Kidney (tissue), 13 donors: ENCODE measurements at regions not wholly inside any gene's neighbourhood (a gene's known extent, or its start where the extent isn't known, plus 50 kb on each side); places are given as distances from the start of the nearest gene placed in this dataset.
A peak's percentile ranks its signal among the peaks of the same experiment; 100 is the strongest.

Experiments
- DNase-seq, 5 donors: peaks; one replicate each; pipeline ENCODE4 v3.0.0-alpha.2; 2013 to 2020
- FAIRE-seq: peaks from 2 replicates; lab custom pipeline; 2012; peaks lifted over from hg19 to GRCh38; lab: Jason Lieb, UNC
- H3K27ac ChIP-seq, 2 donors: one replicate each; pipeline ENCODE4 v1.7.0; 2013; ENCODE audit warnings: low read depth in 2 of 2, low read length in 2 of 2, inconsistent platforms in 1 of 2
- H3K27me3 ChIP-seq: one replicate; pipeline ENCODE4 v1.7.1; 2013; ENCODE audit warnings: low read length, inconsistent platforms; ENCODE audit not compliant: control insufficient read depth, insufficient read depth
- H3K36me3 ChIP-seq, 3 donors: one replicate each; pipeline versions ENCODE4 v1.7.0 to v1.7.1; 2013; ENCODE audit warnings: low read length in 3 of 3, control low read depth in 1 of 3, inconsistent platforms in 1 of 3; ENCODE audit not compliant: insufficient read depth in 3 of 3, control insufficient read depth in 2 of 3
- H3K4me1 ChIP-seq, 3 donors: one replicate each; pipeline versions ENCODE4 v1.7.0 to v1.7.1; 2013; ENCODE audit warnings: low read length in 3 of 3, inconsistent platforms in 1 of 3, low read depth in 1 of 3; ENCODE audit not compliant: control insufficient read depth in 2 of 3, insufficient read depth in 2 of 3
- H3K4me3 ChIP-seq, 3 donors: one replicate each; pipeline versions ENCODE4 v1.7.0 to v1.8.1; 2013; ENCODE audit warnings: low read length in 3 of 3, control low read depth in 1 of 3, inconsistent platforms in 1 of 3
- H3K9ac ChIP-seq, 3 donors: one replicate each; pipeline versions ENCODE4 v1.7.0 to v1.7.1; 2013; ENCODE audit warnings: low read length in 3 of 3, control low read depth in 1 of 3, inconsistent platforms in 1 of 3
- H3K9me3 ChIP-seq, 3 donors: one replicate each; pipeline versions ENCODE4 v1.7.0 to v1.7.1; 2013; ENCODE audit warnings: low read length in 3 of 3, control low read depth in 1 of 3, inconsistent platforms in 1 of 3; ENCODE audit not compliant: control insufficient read depth in 2 of 3, insufficient read depth in 1 of 3
- CTCF ChIP-seq: IDR thresholded peaks from 3 replicates; pipeline ENCODE4 v1.5.1; 2012; ENCODE audit warnings: mild to moderate bottlenecking, moderate library complexity, borderline replicate concordance; ENCODE audit not compliant: insufficient read depth; ENCODE audit errors: extremely low read depth
- intact Hi-C: fragments of 100-400 bp; cut with DNase I; formaldehyde crosslinking; loops from one replicate; pipeline ENCODE4 v1.11.1; 2022
- donor health status: control.
- donor health status: control.
- donor health status: control.
- donor health status: control.
- donor health status: control.
- donor health status: DM: yes; HTN: yes; CAD: no.
- donor health status: Normal renal cell carcinoma (clear cell type).

GRCh38 chr10:43782814-43783213 lies 134.1 kb upstream of the ZNF32 start:
- DNase-seq (no peak), FAIRE-seq (no peak)
- no peak for TF ChIP-seq CTCF
- no peaks in the 10 kb centered on the region for H3K36me3 ChIP-seq
- no peaks in the 10 kb centered on the region for H3K9me3 ChIP-seq
- H3K4me3 ChIP-seq, result no peak overlapping the region
- no peak overlapping the region for H3K9ac ChIP-seq
- H3K4me1 ChIP-seq, result no peaks in the 10 kb centered on the region
- intact Hi-C loops, result no loop called here
- H3K27me3 ChIP-seq, result no peaks in the 10 kb centered on the region
- no peak overlapping the region for H3K27ac ChIP-seq

- no peak overlapping the region for H3K9ac ChIP-seq
- DNase-seq (no peak), FAIRE-seq (no peak)
- H3K4me3 ChIP-seq, result no peak overlapping the region
- no peak overlapping the region for H3K27ac ChIP-seq
- TF ChIP-seq CTCF, result no peak
- no peaks in the 10 kb centered on the region for H3K27me3 ChIP-seq
- no peaks in the 10 kb centered on the region for H3K9me3 ChIP-seq
- H3K4me1 ChIP-seq, result no peaks in the 10 kb centered on the region
- no peaks in the 10 kb centered on the region for H3K36me3 ChIP-seq
- intact Hi-C loops, result no loop called here
Measured at GRCh38 chr10:43781480-43782361, 133.0 kb upstream of the ZNF32 start.

DNA sequence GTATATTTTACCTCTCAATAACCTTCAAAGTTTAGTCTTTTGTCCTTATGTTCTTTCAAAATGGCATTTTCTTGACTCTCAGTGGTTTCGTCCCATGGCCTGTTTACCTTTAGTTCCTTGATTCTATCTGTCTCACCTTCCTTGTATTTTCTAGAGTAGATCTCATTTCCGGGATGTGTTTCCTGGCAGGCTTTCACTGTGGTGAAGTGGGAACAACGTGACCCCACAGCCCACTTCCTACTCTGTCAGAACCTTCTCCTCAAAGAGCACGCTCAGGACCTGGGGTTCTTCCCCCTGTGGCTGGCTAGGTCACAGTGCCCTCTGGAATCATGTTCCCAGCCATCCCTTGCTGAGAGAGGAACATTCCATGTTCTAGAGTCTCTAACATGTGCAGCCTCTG lies 129.9 kb upstream of the ZNF32 start:
- FAIRE-seq (no peak), DNase-seq (no peak)
- TF ChIP-seq CTCF, result no peak
- Histone ChIP-seq H3K27ac (no peak overlapping the region), H3K27me3 (no peaks in the 10 kb centered on the region), H3K9me3 (no peaks in the 10 kb centered on the region), H3K9ac (no peak overlapping the region), H3K36me3 (no peaks in the 10 kb centered on the region), H3K4me1 (no peaks in the 10 kb centered on the region), H3K4me3 (no peak overlapping the region)
- intact Hi-C loops, result no loop called here

DNA sequence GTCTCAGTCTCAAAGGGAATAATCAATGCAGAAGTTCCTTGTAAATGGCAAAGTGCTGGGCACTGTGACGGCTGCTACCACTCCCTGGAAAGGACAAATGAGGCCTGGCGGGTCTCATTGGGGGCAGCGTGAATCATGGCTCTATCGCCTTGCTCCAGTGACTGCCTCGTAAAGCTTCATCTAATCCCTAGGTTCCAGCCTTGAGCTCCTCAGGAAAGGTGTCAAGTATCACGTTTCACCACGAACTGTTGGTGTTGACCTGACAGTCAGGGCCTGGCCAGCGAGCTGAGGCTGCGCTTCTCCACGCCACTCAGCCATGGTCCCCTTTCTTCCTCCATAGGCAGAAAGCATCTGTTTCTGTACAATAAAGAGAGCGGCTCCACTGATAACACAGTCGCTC lies 126.7 kb upstream of the ZNF32 start:
- FAIRE-seq (no peak), DNase-seq (peak in 3 of 5 donors; percentile 52 to 78 (median 61))
- no peak overlapping the region for H3K27ac ChIP-seq
- intact Hi-C loops, result no loop called here
- no peaks in the 10 kb centered on the region for H3K36me3 ChIP-seq
- H3K9ac ChIP-seq, result no peak overlapping the region
- no peaks in the 10 kb centered on the region for H3K4me1 ChIP-seq
- no peaks in the 10 kb centered on the region for H3K9me3 ChIP-seq
- H3K27me3 ChIP-seq, result no peaks in the 10 kb centered on the region
- H3K4me3 ChIP-seq, result no peak overlapping the region
- no peak for TF ChIP-seq CTCF
